ENCODE measurements at regions not wholly inside any gene's neighbourhood (a gene's known extent, or its start where the extent isn't known, plus 50 kb on each side); places are given as distances from the start of the nearest gene placed in this dataset.

- Histone ChIP-seq H4K20me1 (ENCODE audit: control insufficient read depth, insufficient read depth) (no peaks in the 10 kb centered on the region), H3K27ac (ENCODE audit: control insufficient read depth, insufficient read depth) (no peak overlapping the region), H2AFZ (ENCODE audit: control insufficient read depth, low read depth, low read length) (no peak overlapping the region), H3K79me2 (ENCODE audit: control insufficient read depth, insufficient read depth, low read length) (no peaks in the 10 kb centered on the region), H3K4me3 (no peak overlapping the region), H3K9ac (ENCODE audit: control insufficient read depth, insufficient read depth, low read length) (no peak overlapping the region), H3K4me1 (ENCODE audit: control insufficient read depth, insufficient read depth, low read length) (no peaks in the 10 kb centered on the region), H3K36me3 (ENCODE audit: control insufficient read depth in 2 of 2, insufficient read depth in 2 of 2, low read length in 1 of 2) (no peaks in the 10 kb centered on the region), H3K9me3 (replicated peaks; ENCODE audit: control insufficient read depth, insufficient read depth, low read length) (no peaks in the 10 kb centered on the region), H3K27me3 (replicated peaks in 1 of 2; ENCODE audit: control insufficient read depth in 2 of 2, insufficient read depth in 2 of 2, low read length in 1 of 2) (no peaks in the 10 kb centered on the region), H3K4me2 (ENCODE audit: control insufficient read depth, insufficient read depth) (no peak overlapping the region)
- ATAC-seq (no peak), FAIRE-seq (no peak), DNase-seq (ENCODE audit: low read depth, low spot score) (no peak)
- BruUV-seq (replicated peaks) = no TSS peak
- ChIA-PET POLR2A (no interaction called here), CTCF (interaction anchor here (2.2 kb wide), 1 partner anchor 11 kb away, joined by 6 read pairs; no protein-coding TSS in a partner anchor), SMC1A (ENCODE audit: uncharacterized antibody, unreplicated experiment) (interaction anchor here (0.7 kb wide), 1 partner anchor 58 kb away, joined by 3 read pairs; no protein-coding TSS in a partner anchor), RAD21 (ENCODE audit: unreplicated experiment) (no interaction called here)
- in situ Hi-C loops (cut with MboI) (no loop called here), intact Hi-C loops (cut with micrococcal nuclease; ENCODE audit: unreplicated experiment) (no loop called here)
- TF ChIP-seq FOS (IDR thresholded peaks at IDR 0.05; ENCODE audit: borderline replicate concordance, extremely low read depth, insufficient read length) (no peak), ZNF622 (IDR thresholded peaks at IDR 0.05) (no peak), NRF1 (conservative IDR thresholded peaks at IDR 0.05; ENCODE audit: low read depth, low read length) (no peak), SMARCA5 (IDR thresholded peaks at IDR 0.05) (no peak), MEF2A (IDR thresholded peaks at IDR 0.05; ENCODE audit: insufficient read depth, low read depth, low read length) (no peak), PAX8 (IDR thresholded peaks at IDR 0.05) (no peak), RUNX3 (IDR thresholded peaks at IDR 0.05; ENCODE audit: low read length) (no peak), ZNF207 (IDR thresholded peaks at IDR 0.05; ENCODE audit: borderline replicate concordance) (no peak), NFXL1 (IDR thresholded peaks at IDR 0.05; ENCODE audit: borderline replicate concordance) (no peak)
- TF ChIP-seq, protein P1, sequence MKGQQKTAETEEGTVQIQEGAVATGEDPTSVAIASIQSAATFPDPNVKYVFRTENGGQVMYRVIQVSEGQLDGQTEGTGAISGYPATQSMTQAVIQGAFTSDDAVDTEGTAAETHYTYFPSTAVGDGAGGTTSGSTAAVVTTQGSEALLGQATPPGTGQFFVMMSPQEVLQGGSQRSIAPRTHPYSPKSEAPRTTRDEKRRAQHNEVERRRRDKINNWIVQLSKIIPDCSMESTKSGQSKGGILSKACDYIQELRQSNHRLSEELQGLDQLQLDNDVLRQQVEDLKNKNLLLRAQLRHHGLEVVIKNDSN (IDR thresholded peaks at IDR 0.05; ENCODE audit: borderline replicate concordance, extremely low read length, insufficient read depth, low read depth, low read length) = no peak
Observed at GRCh38 chr3:76958274-76958673, 81.6 kb upstream of the ROBO2 start.
